Testis (tissue), 2 donors: ENCODE measurements at regions not wholly inside any gene's neighbourhood (a gene's known extent, or its start where the extent isn't known, plus 50 kb on each side); places are given as distances from the start of the nearest gene placed in this dataset.

ENCODE experiments used
- CTCF ChIP-seq, 3 experiments: fragments of 450-650 bp in 2 of 3; fragments of 200-600 bp in 1 of 3; sonication (generic) in 1 of 3; IDR thresholded peaks; one replicate each; pipeline ENCODE4 v1.5.1; 2016 to 2019; ENCODE audit warnings: antibody characterized with exemption in 3 of 3, mild to moderate bottlenecking in 2 of 3, moderate library complexity in 1 of 3
- POLR2A ChIP-seq: fragments of 450-650 bp; IDR thresholded peaks from one replicate; pipeline ENCODE4 v1.6.1; 2017; ENCODE audit warnings: antibody characterized with exemption, mild to moderate bottlenecking, moderate library complexity

- TF ChIP-seq CTCF (IDR thresholded peaks at IDR 0.05), result no peak
- TF ChIP-seq POLR2A, result no peak
Measured at GRCh38 chr12:33012226-33012625, 115.6 kb upstream of the PKP2 start.
